ENCODE measurements at regions not wholly inside any gene's neighbourhood (a gene's known extent, or its start where the extent isn't known, plus 50 kb on each side); places are given as distances from the start of the nearest gene placed in this dataset.

DNA sequence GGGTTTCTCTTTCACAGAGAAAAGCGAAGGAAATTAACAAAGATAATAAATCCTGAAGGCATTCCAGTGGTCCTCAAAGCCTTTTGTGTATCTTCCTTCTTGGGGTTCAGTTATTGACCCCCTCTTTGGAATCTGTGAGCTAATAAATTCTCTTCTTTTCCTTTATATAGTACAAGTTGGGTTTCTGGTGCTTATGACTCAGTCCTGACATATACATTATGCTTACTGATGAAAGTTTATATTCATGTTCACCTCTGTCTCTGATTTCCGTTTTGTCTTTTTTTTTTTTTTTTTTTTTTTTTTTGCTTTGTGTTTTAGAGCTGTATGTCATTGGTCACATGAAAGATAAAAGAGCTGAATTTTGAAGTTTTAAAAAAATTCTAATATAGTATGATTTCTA lies 230.7 kb upstream of the RBMS3 start:
- no peak for DNase-seq (ENCODE audit: low spot score)

DNA sequence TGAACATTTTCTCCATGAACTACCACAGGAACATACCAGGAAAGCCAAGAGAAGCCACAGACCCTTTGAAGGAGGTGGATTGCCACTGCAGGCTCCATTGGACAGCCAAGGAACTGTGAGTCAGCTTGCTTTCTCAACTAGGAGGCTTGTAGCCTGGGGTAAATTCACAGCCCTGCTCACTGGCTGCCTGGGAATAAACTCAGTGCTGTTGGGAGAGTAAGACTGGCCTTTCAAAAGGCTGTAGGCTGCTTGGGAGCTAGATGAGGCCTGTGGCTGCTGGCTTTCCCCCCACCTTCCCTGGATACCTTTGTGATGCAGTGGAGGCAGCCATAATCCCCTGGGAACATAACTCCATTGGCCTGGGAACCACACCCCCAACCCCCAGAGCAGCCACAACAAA lies 223.5 kb upstream of the RBMS3 start:
- DNase-seq (ENCODE audit: low spot score): no peak

DNA sequence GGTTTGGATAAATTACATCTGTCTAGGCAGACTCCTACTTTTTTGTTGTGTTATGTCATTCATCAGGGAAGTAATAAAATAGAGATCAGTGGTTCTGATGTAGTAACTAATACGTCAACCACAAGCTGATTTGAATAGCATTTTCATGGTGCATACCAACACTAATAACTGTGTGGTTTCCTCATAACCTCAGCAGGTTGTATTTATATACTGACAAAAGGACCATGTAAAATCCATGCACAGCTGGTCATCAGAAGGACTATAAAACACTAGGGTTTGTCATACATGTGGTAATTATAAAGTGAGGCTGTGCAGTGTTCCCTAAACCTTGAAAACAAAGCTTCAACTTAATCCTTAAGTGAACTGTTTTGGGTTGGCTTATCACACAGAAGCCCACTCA lies 216.8 kb upstream of the RBMS3 start:
- no peak for DNase-seq (ENCODE audit: low spot score)

DNA sequence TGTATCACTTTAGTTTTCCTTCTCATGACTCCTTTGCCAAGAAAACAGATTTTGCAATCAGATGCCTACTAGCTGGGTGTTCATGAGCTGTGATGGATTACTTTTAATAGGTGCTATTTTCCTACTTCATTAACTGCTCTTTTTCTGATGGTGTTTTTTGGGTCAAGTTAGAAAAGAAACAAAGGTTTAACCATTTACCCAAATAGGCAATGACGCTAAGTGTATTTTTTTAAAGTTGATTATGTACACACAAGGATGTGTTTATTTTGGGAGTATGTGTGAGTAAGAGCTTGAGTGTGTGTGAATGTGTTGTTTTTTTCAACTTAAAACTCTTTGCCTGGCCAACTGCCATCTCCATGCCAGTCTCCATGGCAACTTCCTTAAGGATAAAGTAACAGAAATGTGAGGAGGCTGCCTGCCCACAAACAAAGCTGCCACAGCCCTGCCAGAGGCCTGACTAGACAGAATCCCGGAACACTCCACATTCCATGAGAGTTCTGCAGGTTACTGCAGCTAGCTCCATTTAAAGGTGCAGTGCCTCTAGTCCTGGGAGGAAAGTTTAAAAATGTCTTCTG lies 215.6 kb upstream of the RBMS3 start:
- DNase-seq (ENCODE audit: low spot score): peak; percentile 43

DNA sequence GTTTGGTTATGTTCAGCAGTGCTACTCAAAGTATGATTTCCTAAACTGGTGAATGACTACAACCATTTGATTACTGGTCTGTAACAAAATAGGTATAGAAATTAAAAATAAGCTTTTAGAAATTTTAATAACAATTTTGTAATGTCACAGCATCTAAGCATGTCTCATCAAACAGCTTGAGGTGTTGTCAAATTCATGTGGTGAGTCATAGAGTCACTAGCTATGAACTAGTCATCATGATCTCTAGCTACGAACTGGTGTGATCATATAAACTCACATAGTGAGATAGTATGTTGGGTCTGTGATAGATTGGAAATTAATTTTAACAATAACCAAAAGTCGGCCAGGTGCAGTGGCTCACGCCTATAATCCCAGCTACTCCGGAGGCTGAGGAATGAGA lies 213.9 kb upstream of the RBMS3 start:
- DNase-seq (ENCODE audit: low spot score): no peak

DNA sequence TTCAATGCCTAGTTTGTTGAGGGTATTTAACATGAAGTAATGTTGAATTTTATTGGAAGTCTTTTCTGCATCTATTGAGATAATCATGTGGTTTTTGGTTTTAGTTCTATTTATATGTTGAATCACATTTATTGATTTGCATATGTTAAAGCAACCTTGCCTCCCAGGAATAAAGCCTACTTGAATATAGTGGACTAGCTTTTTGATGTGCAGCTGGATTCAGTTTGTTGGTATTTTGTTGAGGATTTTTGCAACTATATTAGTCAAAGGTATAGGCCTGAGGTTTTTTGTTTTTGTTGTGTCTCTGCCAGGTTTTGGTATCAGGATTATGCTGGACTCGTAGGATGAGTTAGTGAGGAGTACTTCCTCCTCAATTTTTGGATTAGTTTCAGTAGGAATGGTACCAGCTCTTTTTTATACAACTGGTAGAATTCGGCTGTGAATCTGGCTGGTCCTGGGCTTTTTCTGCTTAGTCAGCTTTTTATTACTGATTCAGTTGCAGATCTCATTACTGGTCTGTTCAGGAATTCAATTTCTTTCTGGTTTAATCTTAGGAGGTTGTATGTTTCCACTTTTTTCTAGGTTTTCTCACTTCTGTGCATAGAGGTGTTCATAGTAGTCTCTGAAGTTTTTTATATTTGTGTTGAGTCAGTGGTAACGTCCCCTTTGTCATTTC lies 209.8 kb upstream of the RBMS3 start:
- no peak for DNase-seq (ENCODE audit: low spot score)

DNA sequence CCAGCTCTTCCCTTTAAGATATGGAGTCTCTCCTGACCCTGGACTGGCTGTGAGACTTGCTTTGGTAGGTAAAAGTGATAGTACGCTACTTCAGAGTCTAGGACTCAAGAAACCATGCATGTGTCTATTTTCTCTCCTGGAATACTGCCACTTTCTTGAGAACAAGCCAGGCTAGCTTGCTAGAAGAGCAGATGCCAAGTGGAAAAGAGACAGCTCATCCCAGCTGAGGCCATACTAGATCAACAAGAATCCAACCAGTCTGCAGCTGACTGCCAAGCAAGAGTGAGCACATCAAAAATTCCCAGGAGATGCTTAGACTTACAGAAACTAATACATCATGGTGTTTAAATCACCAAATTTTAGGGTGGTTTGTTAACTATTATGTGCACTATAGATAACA lies 208.3 kb upstream of the RBMS3 start:
- DNase-seq (ENCODE audit: low spot score): no peak

DNA sequence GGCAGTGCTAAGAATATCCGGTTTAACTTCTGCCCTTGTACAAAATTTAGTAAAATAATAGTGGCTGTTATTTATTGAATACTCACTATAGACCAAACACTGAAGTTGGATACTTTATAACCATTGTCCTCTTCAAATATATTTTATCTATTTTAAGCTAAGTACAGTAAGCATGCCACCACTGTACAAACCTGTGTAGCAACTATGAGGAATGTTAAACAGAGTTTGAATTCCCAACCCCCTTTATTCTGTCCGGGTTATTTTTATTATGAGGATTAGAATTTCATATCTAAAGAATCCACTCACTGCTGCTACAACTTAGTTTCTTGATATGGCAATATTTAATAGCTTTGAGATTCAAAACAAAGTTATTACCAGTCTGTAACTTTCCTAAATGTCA lies 203.5 kb upstream of the RBMS3 start:
- no peak for DNase-seq (ENCODE audit: low spot score)

DNA sequence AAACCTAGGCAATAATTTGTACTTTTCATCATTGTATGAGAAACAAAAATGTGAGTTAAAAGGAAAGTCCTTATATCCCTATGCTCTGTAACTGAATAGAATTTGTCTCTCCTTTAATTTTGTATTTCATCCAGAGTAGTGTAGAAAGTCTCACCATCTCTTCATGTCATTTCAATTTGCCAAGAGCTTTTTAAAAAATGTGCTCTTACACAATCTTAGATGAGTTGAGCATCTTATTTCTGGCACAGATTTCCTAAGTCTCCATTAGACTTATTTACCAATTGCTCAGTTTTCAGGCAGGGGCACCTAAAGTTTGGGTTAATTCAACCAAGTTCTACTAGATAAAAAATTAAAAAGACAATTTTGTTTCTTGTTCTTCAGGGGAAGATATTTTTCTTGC lies 201.5 kb upstream of the RBMS3 start:
- no peak for DNase-seq (ENCODE audit: low spot score)

DNA sequence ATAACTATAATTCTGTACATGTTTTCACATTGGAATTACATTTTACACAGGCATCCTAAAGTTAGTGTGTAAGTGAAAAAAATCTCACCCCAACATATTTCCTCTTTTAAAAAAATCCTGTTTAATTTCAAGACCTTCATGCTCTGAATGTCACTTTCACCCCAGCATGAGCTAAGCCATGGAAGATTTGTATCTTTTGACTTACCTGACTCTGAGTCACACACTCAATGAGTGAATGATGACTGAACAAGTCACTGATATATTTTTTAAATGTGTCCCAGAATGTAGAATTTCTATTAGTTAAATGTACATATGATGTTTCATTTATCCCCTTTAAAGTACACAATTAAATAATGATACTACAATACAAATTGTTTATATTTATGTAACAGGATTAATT lies 199.9 kb upstream of the RBMS3 start:
- DNase-seq (ENCODE audit: low spot score): no peak

DNA sequence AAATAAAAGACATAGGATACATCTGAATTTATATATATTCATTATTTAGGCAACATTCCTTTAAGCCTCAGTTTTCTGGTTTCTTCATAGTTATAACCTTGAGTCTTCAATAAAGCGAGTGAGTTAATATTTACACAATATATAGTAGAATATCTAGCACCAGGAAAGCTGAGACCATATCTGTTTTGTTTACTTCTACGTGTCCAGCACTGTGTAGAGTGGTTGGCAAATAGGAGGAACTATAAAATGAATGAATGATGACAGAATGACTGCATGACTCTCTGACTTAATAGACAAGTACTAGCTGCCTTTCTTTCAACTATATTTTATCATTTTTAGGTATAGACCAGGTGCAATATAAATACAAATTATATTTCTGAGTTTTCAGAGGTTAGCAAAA lies 197.8 kb upstream of the RBMS3 start:
- DNase-seq (ENCODE audit: low spot score): no peak

DNA sequence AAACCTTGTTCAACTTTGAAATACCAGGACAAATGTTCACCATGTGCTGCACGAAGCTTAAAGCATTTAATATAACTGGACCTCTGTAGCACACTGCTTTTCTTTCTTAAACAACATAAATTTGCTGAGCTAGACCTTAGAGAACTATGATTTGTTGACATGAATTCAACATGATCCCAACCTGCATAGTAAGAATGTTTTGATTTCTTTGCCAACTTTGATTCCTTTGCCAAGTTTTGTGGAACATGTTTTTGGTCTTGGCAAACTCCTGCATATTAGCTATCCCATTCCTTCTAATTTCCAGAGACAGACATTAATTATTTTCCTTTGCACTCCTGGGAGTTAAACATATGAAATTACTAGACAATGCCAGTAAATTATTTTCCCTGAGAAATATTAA lies 197.2 kb upstream of the RBMS3 start:
- no peak for DNase-seq (ENCODE audit: low spot score)

DNA sequence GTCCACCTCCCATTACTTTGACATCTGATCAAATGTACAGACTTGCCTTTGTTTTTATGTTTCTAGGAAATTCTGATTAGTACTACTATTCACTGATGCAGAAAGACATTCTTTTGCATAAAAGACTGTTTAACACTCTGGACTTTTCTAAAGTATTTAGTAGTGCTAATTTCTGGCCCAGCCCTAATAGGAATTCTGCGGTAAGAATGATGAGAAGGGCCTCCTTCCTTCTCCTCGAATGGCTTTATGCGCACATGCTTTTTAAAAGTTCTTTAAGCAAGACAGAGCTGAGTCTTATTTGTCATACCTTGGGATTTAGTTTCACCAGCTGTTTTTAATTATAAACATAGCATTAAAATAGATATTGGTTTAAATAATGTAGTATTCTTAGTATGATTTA lies 192.3 kb upstream of the RBMS3 start:
- no peak for DNase-seq (ENCODE audit: low spot score)

DNA sequence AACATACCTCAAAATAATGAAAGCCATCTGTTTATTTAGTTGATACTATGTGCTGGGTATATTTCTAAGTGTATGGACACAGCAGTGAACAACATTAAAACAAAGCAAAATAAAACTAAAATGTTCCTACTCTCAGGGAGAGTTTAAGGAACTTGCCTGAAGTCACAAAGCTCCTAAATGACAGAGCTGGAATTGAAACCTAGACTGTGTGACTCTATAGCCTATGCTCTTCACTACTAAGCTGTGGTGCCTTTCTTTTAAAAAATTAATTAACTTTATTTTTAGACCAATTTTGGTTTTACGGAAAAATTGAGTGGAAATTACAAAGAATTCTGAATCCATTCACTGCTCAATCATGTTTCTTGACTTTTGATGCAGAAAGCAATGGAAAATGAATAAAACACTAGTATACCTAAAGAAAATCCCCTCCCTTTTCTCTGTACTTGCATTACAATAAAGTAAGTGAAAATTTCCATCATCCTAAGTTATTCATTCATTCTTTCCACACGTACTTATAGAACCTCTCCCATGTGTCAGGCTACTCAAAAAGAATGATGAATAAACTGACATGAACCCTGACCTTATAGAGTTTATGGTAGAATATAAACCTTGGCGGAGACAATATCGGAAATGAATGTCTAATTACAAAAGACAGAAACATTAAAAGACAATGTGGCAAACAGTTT lies 189.8 kb upstream of the RBMS3 start:
- DNase-seq (ENCODE audit: low spot score): no peak

DNA sequence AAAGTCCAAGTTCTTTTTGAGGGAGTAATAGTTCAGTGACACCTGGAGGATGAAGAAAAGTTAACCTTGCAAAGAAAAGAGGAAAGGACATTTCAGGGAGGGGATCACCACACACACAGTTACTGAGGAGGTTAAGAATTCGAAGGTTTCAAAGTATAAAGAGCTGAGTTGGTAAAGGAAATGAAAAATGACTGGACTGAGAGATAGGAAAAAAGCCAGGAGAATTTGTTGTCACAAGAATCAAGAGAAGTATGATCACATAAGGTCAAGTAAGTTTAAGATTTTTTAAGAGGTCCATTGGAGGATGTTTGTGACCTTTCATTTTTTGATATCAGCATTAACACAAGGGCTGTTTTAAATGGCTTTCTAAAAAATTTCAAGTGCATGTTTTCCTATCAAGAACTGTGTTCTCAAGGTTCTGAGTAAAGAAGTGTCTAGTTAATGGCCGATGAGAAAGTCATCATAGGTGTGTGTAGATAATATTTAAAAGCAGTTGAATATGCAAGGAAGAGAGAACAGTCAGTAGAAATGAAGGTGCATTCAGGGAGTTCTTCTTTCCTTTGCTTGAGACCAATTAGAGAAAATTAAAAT lies 189.2 kb upstream of the RBMS3 start:
- no peak for DNase-seq (ENCODE audit: low spot score)

DNA sequence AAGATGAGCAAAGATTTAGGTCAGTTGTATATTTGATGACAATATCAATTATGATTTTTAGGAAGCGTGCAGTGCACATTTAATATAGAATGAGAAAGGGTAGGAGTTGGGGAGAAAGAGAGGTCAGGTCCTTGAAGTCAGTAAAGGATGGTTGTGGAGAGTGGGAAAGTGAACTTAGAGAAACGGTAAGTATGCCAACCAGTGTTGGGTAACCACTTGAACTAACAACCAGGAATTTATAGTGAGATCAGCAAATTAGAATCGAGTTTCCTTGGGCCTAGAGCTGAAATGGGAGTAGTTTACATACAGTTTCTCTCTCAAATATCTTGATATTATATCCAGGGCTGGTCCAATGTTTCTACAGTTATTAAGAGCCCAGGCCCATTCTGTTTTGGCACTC lies 188.5 kb upstream of the RBMS3 start:
- no peak for DNase-seq (ENCODE audit: low spot score)

DNA sequence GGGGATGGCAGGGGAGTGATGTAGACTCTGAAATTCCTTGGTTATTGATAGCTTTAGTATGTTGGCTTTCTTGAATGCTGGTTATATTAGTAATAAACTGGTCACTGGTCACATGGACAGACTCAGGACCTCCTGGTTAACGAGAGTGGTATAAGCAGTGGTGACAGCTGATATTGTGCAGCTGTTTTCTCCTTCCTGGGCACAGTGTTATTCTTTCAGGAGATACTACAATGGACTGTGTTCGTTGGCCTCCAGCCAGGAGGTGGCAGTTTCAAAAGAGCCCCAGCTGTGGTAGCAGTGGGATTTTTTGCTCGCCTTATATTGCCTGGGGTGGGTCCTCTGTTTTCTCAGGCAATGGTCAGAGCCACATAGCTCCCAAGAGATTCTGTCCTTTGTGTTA lies 181.6 kb upstream of the RBMS3 start:
- DNase-seq (ENCODE audit: low spot score): no peak

DNA sequence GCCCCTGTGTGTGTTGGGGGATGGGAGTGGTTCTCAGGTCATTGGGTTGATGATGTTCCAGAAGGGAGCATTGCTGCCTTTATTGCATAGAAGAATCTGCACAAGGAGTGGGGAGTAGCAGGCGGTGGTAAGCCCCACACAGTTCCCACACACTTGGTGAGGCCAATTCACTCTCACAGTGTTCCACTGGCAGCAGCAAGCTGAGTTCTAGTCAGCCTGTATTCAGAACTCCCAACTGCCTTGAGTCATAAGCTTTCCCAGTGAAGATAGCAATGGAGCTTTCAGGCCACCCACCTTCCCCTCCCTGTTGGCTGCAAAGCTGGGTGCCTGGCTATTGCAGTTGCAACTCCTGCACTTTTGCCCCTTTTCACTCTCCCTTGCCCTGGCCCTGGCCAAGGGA lies 181.1 kb upstream of the RBMS3 start:
- DNase-seq (ENCODE audit: low spot score): no peak

DNA sequence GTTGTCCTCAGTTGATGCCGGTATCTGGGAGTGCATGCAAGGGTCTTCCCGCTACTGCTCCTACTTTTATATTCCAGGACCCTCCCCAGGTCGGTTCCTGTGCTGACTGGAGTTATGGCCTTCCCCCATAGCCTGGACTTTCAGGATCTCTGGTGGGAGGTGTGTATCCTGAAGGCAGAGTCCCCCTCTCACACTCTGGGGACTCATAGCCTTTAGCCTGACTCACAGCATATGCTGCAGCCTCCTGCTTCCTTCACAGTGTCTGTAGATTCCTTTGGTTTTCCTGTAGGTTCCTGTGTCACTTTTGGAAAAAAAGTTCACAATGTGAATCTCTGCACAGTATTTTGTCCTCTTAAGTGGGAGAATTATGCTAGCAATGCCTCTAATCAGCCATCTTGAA lies 180.6 kb upstream of the RBMS3 start:
- no peak for DNase-seq (ENCODE audit: low spot score)

DNA sequence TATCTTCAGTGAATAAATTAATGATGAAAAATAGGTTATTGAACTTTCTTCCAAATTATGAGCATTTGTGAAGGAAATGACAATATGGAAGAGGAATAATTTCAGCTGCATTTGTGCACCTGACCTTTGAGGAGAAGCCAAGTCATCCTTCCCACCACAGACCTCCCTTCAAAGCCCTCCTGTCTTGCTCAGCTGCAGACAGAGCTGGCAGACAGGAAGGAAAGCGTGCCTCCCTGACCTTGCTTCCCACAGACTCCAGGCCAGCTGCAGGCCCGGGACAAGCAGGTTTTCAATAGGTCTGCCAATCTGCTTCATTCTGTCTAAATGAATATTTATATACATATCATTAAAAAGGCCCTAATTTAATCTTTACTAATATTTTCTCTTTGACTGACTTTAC lies 152.9 kb upstream of the RBMS3 start:
- DNase-seq (ENCODE audit: low spot score): no peak

DNA sequence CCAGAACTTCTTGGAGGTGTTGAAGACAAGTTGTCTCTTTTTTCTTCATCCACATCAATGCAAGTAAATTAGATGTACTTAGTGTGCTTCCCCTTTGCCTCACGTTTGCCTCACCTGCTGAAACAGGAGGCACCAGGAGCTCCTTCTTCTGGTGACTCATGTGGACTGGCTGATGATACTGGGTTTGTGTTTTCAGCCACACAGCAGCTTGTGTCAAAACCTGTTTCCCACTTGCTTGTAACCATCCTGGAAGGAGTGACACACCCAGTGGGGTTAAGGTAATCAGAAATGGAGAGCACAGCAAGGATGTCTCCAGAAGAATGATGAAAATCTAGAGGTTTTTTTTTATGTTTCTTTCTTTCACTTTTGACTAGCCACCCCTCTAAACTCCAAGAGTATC lies 143.3 kb upstream of the RBMS3 start:
- DNase-seq (ENCODE audit: low spot score): no peak

DNA sequence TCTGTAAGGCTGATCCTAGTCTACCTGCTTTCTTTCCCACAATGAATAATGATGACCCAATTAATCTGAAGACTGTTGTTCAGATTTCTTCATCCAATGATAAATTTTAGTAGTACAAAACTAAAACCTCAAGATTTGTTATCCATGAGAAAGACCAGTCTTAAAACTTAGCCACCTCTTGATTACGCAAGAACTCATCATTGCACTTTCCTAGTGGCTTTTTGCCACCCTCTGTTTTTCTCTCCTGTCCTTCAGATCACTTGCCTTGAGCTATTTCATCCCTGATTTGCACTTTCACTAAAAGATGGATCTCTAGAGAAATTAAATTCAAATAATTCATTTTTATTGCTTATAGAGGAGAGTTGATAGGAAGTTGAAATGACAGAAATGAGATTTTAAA lies 142.7 kb upstream of the RBMS3 start:
- DNase-seq (ENCODE audit: low spot score): no peak

DNA sequence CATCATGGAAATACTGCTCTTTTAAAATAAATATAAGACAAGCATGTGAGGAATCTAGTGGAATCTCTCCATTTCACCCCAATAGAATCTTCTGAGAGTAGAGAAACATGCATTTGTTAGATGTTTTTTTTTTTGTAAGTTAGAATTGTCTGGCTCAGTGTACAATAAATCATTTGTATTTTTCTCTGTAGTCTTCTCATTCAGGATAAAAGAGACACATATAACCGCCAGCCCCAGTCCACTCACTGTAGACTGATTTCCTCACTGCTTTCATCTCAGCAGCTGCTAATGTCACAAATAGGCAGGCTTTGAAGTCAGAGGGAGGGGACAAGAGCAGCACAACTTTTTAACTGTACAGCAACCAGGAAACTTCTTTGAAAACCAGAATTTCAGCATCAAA lies 140.2 kb upstream of the RBMS3 start:
- DNase-seq (ENCODE audit: low spot score): peak; percentile 9
